ENCODE measurements at regions not wholly inside any gene's neighbourhood (a gene's known extent, or its start where the extent isn't known, plus 50 kb on each side); places are given as distances from the start of the nearest gene placed in this dataset.

- dilution Hi-C loops (cut with HindIII; ENCODE audit: low sequenced_read_pairs, unreplicated experiment) (no loop called here), intact Hi-C loops (cut with micrococcal nuclease) (no loop called here), in situ Hi-C loops (cut with MboI; ENCODE audit: low sequenced_read_pairs) (no loop called here)
- WGBS, 2 experiments (ENCODE audit: extremely low coverage in 2 of 2, insufficient read length in 1 of 2), result no CpG with 5 or more reads among the region's 1 CpG
- H3K4me3 ChIP-seq (ENCODE audit: insufficient read depth, low read depth, low read length), result no peak overlapping the region
- H2AK5ac ChIP-seq (ENCODE audit: low read depth, low read length), result no peak overlapping the region
- H3K14ac ChIP-seq (replicated peaks; ENCODE audit: low read depth, low read length), result no peak overlapping the region
- H3K18ac ChIP-seq (ENCODE audit: low read depth, low read length), result no peak overlapping the region
- no peaks in the 10 kb centered on the region for H3K9me1 ChIP-seq (ENCODE audit: insufficient read depth, low read length)
- H3K36me3 ChIP-seq (ENCODE audit: control insufficient read depth, insufficient read depth, low read length), result no peaks in the 10 kb centered on the region
- H3K56ac ChIP-seq (ENCODE audit: extremely low read depth, insufficient read depth, low read length), result no peak overlapping the region
- no peak overlapping the region for H2AK9ac ChIP-seq (replicated peaks; ENCODE audit: low read depth, low read length, poor library complexity)
- H3K9ac ChIP-seq (ENCODE audit: low read depth, low read length), result no peak overlapping the region
- no peaks in the 10 kb centered on the region for H3K27me3 ChIP-seq (ENCODE audit: control insufficient read depth, insufficient read depth, low read length)
- no peak overlapping the region for H2BK120ac ChIP-seq (ENCODE audit: low read depth, low read length)
- POLR2A ChIA-PET (ENCODE audit: unreplicated experiment), result no interaction called here
- no peak overlapping the region for H2BK20ac ChIP-seq (ENCODE audit: low read depth, low read length)
- no peak overlapping the region for H2AFZ ChIP-seq (replicated peaks; ENCODE audit: low read length, poor library complexity)
- no peak overlapping the region for H3K27ac ChIP-seq (ENCODE audit: insufficient read depth, low read length)
- CTCF ChIA-PET, result no interaction called here
- no peak overlapping the region for H2BK5ac ChIP-seq (ENCODE audit: low read depth, low read length, poor library complexity, severe bottlenecking)
- H3K4me1 ChIP-seq (ENCODE audit: control insufficient read depth, insufficient read depth, low read length), result no peaks in the 10 kb centered on the region
- TF ChIP-seq BHLHE40 (IDR thresholded peaks at IDR 0.05; ENCODE audit: low read depth, low read length) (no peak), MAFK (IDR thresholded peaks at IDR 0.05; ENCODE audit: low read depth, low read length) (no peak), CHD1 (IDR thresholded peaks at IDR 0.05; ENCODE audit: low read depth, low read length) (no peak), SMC3 (IDR thresholded peaks at IDR 0.05; ENCODE audit: low read depth, low read length) (no peak), RFX5 (IDR thresholded peaks at IDR 0.05; ENCODE audit: low read depth, low read length) (no peak), RAD21 (IDR thresholded peaks at IDR 0.05; ENCODE audit: low read length) (no peak), FOS (IDR thresholded peaks at IDR 0.05; ENCODE audit: low read depth, low read length) (no peak), MXI1 (IDR thresholded peaks at IDR 0.05; ENCODE audit: borderline replicate concordance, low read depth, low read length) (no peak)
- H4K20me1 ChIP-seq (ENCODE audit: insufficient read depth, low read length), result no peaks in the 10 kb centered on the region
- H3K9me3 ChIP-seq (ENCODE audit: control insufficient read depth, insufficient read depth, low read length), result no peaks in the 10 kb centered on the region
- H3K23ac ChIP-seq (ENCODE audit: low read depth, low read length), result no peak overlapping the region
- no peak overlapping the region for H3K4me2 ChIP-seq (ENCODE audit: low read depth, low read length)
- no TSS peak for BruUV-seq (replicated peaks)
- H4K8ac ChIP-seq (ENCODE audit: low read depth in 2 of 2, low read length in 2 of 2), result no peak overlapping the region
- no peak overlapping the region for H3K4ac ChIP-seq (ENCODE audit: low read depth, low read length)
- no peak overlapping the region for H4K91ac ChIP-seq (ENCODE audit: insufficient read depth, low read depth, low read length)
- H2BK15ac ChIP-seq (ENCODE audit: low read depth, low read length), result no peak overlapping the region
- no peak overlapping the region for H4K5ac ChIP-seq (ENCODE audit: low read depth, low read length)
- ATAC-seq (ENCODE audit: low read depth), result no peak
- no peak for DNase-seq
- no peaks in the 10 kb centered on the region for H3K79me1 ChIP-seq (ENCODE audit: low read depth in 1 of 2, low read length in 2 of 2)
Observed at GRCh38 chr4:116913451-116913850, 171.9 kb downstream of the TRAM1L1 start.

Data from IMR-90 (cell line).